Prostate gland (tissue), 2 donors: ENCODE measurements at regions not wholly inside any gene's neighbourhood (a gene's known extent, or its start where the extent isn't known, plus 50 kb on each side); places are given as distances from the start of the nearest gene placed in this dataset.

ENCODE experiments used
- POLR2AphosphoS5 ChIP-seq: sonication (generic); formaldehyde crosslinking; IDR thresholded peaks from one replicate; pipeline ENCODE4 v1.6.1; 2017; ENCODE audit warnings: antibody characterized with exemption
- TF ChIP-seq, protein P1 (sequence below), 4 experiments: fragments of 200-600 bp in 2 of 4; fragments of 450-650 bp in 2 of 4; sonication (generic) in 2 of 4; IDR thresholded peaks; 1 replicate in 3 of 4; 2 replicates in 1 of 4; pipeline ENCODE4 v1.5.1; 2016 to 2019; ENCODE audit warnings: antibody characterized with exemption in 4 of 4, mild to moderate bottlenecking in 2 of 4, moderate library complexity in 2 of 4

DNA sequence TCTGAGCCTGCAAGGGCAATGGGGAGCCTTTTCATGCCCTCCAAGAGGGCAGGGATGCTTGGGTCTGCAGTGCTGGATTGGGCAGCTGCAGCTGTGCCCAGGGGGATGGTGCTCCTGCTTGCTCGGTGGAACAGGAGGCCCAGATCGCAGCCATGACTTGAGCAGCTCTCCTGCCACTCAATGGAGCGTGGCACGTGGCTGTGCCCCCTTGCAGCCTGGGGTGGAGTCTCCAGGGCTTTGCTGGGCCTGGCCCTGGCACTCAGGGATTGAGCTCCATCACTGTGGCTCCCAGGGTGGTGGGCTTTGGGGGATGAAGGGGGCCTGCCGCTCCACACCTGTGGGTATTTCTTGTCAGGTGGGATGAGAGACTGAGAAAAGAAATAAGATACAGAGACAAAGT is 53.4 kb upstream of the IBSP start:
- TF ChIP-seq, protein P1, sequence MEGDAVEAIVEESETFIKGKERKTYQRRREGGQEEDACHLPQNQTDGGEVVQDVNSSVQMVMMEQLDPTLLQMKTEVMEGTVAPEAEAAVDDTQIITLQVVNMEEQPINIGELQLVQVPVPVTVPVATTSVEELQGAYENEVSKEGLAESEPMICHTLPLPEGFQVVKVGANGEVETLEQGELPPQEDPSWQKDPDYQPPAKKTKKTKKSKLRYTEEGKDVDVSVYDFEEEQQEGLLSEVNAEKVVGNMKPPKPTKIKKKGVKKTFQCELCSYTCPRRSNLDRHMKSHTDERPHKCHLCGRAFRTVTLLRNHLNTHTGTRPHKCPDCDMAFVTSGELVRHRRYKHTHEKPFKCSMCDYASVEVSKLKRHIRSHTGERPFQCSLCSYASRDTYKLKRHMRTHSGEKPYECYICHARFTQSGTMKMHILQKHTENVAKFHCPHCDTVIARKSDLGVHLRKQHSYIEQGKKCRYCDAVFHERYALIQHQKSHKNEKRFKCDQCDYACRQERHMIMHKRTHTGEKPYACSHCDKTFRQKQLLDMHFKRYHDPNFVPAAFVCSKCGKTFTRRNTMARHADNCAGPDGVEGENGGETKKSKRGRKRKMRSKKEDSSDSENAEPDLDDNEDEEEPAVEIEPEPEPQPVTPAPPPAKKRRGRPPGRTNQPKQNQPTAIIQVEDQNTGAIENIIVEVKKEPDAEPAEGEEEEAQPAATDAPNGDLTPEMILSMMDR (IDR thresholded peaks at IDR 0.05) = no peak
- TF ChIP-seq POLR2AphosphoS5 = no peak
